ENCODE measurements at regions not wholly inside any gene's neighbourhood (a gene's known extent, or its start where the extent isn't known, plus 50 kb on each side); places are given as distances from the start of the nearest gene placed in this dataset.

- no peak for TF ChIP-seq REST (IDR thresholded peaks at IDR 0.05; ENCODE audit: unreplicated experiment)
- TF ChIP-seq, protein P1, sequence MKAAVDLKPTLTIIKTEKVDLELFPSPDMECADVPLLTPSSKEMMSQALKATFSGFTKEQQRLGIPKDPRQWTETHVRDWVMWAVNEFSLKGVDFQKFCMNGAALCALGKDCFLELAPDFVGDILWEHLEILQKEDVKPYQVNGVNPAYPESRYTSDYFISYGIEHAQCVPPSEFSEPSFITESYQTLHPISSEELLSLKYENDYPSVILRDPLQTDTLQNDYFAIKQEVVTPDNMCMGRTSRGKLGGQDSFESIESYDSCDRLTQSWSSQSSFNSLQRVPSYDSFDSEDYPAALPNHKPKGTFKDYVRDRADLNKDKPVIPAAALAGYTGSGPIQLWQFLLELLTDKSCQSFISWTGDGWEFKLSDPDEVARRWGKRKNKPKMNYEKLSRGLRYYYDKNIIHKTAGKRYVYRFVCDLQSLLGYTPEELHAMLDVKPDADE (IDR thresholded peaks at IDR 0.05) = no peak
Observed at GRCh38 chr9:13721481-13722235, 442.2 kb upstream of the MPDZ start (continued).

GRCh38 chr9:13719981-13720676, 440.6 kb upstream of the MPDZ start:
- Mint-ChIP-seq H3K27ac (no peak overlapping the region), H3K4me3 (no peak overlapping the region), H3K4me1 (peaks cover 36% of the 10 kb centered on the region), H3K9me3 (no peaks in the 10 kb centered on the region; the same call in 2 of the 3 replicates), H3K36me3 (ENCODE audit: low read depth) (no peaks in the 10 kb centered on the region), H3K27me3 (ENCODE audit: insufficient read depth, low read depth, poor library complexity) (no peaks in the 10 kb centered on the region)
- H3K79me2 ChIP-seq (replicated peaks; ENCODE audit: insufficient read depth) = no peaks in the 10 kb centered on the region
- H2AFZ ChIP-seq = peak overlapping the region; percentile 45; the same call in 1 of the 2 replicates
- H3K4me2 ChIP-seq = no peak overlapping the region
- no peak overlapping the region for H3K27ac ChIP-seq (ENCODE audit: low read depth)
- ATAC-seq = no peak
- no peaks in the 10 kb centered on the region for H3K9me2 ChIP-seq (ENCODE audit: insufficient read depth)
- H3K27me3 ChIP-seq (ENCODE audit: insufficient read depth) = no peaks in the 10 kb centered on the region
- no peak for DNase-seq (ENCODE audit: low spot score)
- no peaks in the 10 kb centered on the region for H3F3A ChIP-seq (replicated peaks; ENCODE audit: low read depth)
- no peaks in the 10 kb centered on the region for H3K36me3 ChIP-seq (ENCODE audit: insufficient read depth)
- H4K20me1 ChIP-seq (replicated peaks; ENCODE audit: insufficient read depth) = no peaks in the 10 kb centered on the region
- peaks cover 20% of the 10 kb centered on the region for H3K4me1 ChIP-seq (ENCODE audit: insufficient read depth)
- no peak overlapping the region for H3K4me3 ChIP-seq
- TF ChIP-seq, protein P2, sequence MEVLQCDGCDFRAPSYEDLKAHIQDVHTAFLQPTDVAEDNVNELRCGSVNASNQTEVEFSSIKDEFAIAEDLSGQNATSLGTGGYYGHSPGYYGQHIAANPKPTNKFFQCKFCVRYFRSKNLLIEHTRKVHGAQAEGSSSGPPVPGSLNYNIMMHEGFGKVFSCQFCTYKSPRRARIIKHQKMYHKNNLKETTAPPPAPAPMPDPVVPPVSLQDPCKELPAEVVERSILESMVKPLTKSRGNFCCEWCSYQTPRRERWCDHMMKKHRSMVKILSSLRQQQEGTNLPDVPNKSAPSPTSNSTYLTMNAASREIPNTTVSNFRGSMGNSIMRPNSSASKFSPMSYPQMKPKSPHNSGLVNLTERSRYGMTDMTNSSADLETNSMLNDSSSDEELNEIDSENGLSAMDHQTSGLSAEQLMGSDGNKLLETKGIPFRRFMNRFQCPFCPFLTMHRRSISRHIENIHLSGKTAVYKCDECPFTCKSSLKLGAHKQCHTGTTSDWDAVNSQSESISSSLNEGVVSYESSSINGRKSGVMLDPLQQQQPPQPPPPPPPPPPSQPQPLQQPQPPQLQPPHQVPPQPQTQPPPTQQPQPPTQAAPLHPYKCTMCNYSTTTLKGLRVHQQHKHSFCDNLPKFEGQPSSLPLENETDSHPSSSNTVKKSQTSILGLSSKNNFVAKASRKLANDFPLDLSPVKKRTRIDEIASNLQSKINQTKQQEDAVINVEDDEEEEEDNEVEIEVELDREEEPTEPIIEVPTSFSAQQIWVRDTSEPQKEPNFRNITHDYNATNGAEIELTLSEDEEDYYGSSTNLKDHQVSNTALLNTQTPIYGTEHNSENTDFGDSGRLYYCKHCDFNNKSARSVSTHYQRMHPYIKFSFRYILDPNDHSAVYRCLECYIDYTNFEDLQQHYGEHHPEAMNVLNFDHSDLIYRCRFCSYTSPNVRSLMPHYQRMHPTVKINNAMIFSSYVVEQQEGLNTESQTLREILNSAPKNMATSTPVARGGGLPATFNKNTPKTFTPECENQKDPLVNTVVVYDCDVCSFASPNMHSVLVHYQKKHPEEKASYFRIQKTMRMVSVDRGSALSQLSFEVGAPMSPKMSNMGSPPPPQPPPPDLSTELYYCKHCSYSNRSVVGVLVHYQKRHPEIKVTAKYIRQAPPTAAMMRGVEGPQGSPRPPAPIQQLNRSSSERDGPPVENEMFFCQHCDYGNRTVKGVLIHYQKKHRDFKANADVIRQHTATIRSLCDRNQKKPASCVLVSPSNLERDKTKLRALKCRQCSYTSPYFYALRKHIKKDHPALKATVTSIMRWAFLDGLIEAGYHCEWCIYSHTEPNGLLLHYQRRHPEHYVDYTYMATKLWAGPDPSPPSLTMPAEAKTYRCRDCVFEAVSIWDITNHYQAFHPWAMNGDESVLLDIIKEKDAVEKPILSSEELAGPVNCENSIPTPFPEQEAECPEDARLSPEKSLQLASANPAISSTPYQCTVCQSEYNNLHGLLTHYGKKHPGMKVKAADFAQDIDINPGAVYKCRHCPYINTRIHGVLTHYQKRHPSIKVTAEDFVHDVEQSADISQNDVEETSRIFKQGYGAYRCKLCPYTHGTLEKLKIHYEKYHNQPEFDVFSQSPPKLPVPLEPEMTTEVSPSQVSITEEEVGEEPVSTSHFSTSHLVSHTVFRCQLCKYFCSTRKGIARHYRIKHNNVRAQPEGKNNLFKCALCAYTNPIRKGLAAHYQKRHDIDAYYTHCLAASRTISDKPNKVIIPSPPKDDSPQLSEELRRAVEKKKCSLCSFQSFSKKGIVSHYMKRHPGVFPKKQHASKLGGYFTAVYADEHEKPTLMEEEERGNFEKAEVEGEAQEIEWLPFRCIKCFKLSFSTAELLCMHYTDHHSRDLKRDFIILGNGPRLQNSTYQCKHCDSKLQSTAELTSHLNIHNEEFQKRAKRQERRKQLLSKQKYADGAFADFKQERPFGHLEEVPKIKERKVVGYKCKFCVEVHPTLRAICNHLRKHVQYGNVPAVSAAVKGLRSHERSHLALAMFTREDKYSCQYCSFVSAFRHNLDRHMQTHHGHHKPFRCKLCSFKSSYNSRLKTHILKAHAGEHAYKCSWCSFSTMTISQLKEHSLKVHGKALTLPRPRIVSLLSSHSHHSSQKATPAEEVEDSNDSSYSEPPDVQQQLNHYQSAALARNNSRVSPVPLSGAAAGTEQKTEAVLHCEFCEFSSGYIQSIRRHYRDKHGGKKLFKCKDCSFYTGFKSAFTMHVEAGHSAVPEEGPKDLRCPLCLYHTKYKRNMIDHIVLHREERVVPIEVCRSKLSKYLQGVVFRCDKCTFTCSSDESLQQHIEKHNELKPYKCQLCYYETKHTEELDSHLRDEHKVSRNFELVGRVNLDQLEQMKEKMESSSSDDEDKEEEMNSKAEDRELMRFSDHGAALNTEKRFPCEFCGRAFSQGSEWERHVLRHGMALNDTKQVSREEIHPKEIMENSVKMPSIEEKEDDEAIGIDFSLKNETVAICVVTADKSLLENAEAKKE (CRISPR knock-in tag; IDR thresholded peaks at IDR 0.05) = no peak
- no peak for TF ChIP-seq EZH2 (IDR thresholded peaks at IDR 0.05; ENCODE audit: low read depth, unreplicated experiment)
- TF ChIP-seq JUNB (IDR thresholded peaks at IDR 0.05; ENCODE audit: unreplicated experiment) = no peak
- TF ChIP-seq, protein P1 (IDR thresholded peaks at IDR 0.05) = no peak
- no peak for TF ChIP-seq EZH2phosphoT487 (IDR thresholded peaks at IDR 0.05; ENCODE audit: unreplicated experiment)
- TF ChIP-seq CREB1 (CRISPR knock-in tag; IDR thresholded peaks at IDR 0.05; ENCODE audit: low read depth) = no peak
- TF ChIP-seq POLR2AphosphoS5 (IDR thresholded peaks at IDR 0.05; ENCODE audit: low read depth) = no peak
- no peak for TF ChIP-seq STAT1 (IDR thresholded peaks at IDR 0.05; ENCODE audit: unreplicated experiment)

Data from GM23338 (cell line).